ENCODE measurements at regions not wholly inside any gene's neighbourhood (a gene's known extent, or its start where the extent isn't known, plus 50 kb on each side); places are given as distances from the start of the nearest gene placed in this dataset.

DNA sequence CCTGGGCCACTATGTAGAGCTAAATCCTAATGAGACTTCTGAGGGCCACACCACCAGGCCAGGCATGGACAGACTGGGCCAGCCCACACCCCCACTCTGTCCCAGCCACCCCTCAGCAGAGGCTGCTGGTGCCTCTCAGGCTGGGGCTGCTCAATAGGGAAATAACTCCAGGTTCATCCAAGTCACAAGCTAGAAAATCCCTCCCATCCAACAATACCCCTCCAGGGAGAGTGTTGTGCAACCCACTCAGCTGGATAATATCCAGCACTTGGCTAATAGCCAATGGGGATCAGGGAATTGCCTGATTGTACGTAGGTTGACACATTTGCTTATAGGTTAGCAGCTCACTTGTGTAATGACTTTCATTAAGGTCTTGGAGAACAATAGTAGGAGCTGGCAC, 64.1 kb upstream of the WNT11 start:
- Histone ChIP-seq H3K27me3 (no peaks in the 10 kb centered on the region), H3K4me1 (no peaks in the 10 kb centered on the region), H3K36me3 (no peaks in the 10 kb centered on the region), H3K4me3 (ENCODE audit: low read depth, low read length) (no peak overlapping the region), H3K9me3 (no peaks in the 10 kb centered on the region)
- DNase-seq = no peak
- TF ChIP-seq, protein P1, sequence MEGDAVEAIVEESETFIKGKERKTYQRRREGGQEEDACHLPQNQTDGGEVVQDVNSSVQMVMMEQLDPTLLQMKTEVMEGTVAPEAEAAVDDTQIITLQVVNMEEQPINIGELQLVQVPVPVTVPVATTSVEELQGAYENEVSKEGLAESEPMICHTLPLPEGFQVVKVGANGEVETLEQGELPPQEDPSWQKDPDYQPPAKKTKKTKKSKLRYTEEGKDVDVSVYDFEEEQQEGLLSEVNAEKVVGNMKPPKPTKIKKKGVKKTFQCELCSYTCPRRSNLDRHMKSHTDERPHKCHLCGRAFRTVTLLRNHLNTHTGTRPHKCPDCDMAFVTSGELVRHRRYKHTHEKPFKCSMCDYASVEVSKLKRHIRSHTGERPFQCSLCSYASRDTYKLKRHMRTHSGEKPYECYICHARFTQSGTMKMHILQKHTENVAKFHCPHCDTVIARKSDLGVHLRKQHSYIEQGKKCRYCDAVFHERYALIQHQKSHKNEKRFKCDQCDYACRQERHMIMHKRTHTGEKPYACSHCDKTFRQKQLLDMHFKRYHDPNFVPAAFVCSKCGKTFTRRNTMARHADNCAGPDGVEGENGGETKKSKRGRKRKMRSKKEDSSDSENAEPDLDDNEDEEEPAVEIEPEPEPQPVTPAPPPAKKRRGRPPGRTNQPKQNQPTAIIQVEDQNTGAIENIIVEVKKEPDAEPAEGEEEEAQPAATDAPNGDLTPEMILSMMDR (IDR thresholded peaks at IDR 0.05; ENCODE audit: low read depth, low read length) = no peak

DNA sequence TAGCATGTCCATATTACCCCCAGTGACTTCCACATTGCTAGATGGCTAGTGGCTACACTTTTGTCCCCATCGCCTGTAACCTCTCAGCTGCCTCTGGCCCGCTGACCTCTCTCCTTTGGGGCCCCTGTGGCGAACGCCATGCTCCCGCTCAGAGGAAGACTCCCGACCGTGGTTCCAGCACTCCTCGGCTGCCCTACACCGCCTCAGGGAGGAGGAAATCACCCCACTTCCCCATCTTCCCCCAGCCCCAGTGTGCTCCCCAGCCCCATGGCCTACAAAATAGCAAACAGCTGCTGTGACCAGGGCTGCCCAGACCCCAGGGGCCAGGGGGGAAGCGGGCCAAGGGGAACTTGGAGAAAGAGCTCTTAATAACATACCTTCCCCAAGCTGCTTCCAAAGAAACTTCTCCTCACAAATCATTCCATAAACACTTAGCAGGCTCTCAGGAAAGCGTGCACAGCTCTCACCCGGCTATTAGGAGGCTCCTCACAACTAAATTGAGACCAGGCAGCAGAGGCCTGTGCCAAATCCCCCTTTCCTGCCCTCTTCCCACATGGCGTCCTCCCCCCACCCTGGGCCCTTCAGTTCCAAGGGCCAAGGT, 63.5 kb upstream of the WNT11 start:
- Histone ChIP-seq H3K36me3 (no peaks in the 10 kb centered on the region), H3K27me3 (no peaks in the 10 kb centered on the region), H3K4me3 (ENCODE audit: low read depth, low read length) (no peak overlapping the region), H3K4me1 (no peaks in the 10 kb centered on the region), H3K9me3 (no peaks in the 10 kb centered on the region)
- TF ChIP-seq, protein P1 (IDR thresholded peaks at IDR 0.05; ENCODE audit: low read depth, low read length) = no peak
- no peak for DNase-seq

DNA sequence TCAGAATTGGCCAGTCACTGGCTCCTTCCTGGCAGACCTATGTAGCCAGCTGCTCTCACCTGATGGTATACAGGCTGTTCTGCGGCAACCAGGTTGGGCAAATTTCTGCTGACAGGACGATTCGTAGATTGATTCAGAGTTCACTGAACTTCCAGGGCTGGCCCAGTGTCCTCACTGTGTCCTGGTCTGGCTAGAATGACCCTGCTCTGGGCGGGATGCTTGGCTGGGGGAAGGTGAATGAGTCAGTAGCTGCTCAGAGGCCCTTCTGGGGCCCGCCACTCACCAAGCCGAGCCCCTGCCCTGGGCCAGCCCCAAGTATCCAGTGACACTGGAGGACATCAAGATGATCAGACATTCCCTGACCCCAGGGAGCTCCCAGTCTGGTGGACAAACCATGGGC, 62.9 kb upstream of the WNT11 start:
- TF ChIP-seq, protein P1 (IDR thresholded peaks at IDR 0.05; ENCODE audit: low read depth, low read length) = no peak
- H3K36me3 ChIP-seq = no peaks in the 10 kb centered on the region
- H3K9me3 ChIP-seq = no peaks in the 10 kb centered on the region
- DNase-seq = no peak
- H3K4me1 ChIP-seq = no peaks in the 10 kb centered on the region
- no peaks in the 10 kb centered on the region for H3K27me3 ChIP-seq
- no peak overlapping the region for H3K4me3 ChIP-seq (ENCODE audit: low read depth, low read length)

DNA sequence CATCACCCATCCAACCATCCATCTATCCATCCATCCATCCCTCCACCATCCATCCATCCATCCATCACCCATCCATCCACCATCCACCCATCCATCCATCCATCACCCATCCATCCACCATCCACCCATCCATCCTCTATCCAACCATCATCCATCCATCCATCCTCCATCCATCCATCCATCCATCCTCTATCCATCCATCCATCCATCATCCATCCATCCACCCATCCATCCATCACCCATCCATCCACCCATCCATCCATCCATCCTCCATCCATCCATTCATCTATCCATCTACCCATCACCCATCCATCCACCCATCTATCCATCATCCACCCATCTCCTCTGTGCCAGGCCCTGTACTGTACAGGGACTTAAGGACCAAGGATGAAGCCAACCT, 62.2 kb upstream of the WNT11 start:
- TF ChIP-seq, protein P1 (IDR thresholded peaks at IDR 0.05; ENCODE audit: low read depth, low read length) = no peak
- H3K9me3 ChIP-seq = no peaks in the 10 kb centered on the region
- H3K4me1 ChIP-seq = no peaks in the 10 kb centered on the region
- H3K4me3 ChIP-seq (ENCODE audit: low read depth, low read length) = no peak overlapping the region
- no peaks in the 10 kb centered on the region for H3K27me3 ChIP-seq
- DNase-seq = no peak
- H3K36me3 ChIP-seq = no peaks in the 10 kb centered on the region

DNA sequence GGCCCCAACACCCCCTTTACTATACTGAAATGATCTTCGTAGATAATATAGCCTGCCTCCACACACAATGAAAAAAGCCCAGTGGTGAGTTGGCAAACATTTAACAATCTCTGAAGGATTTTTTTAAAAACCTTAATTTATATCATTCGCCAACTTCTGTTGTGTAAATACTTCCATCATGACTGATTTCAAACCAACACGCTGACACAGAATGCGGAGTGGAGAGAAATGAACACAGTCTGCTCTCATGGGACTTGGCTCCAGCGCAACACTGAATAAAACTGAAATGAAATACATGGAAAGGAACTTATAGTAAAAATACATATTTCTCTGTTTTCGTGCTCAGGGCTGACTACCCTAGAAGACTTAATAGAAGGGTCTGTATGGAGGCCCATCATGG, 61.3 kb upstream of the WNT11 start:
- Histone ChIP-seq H3K36me3 (no peaks in the 10 kb centered on the region), H3K4me3 (ENCODE audit: low read depth, low read length) (no peak overlapping the region), H3K9me3 (no peaks in the 10 kb centered on the region), H3K27me3 (no peaks in the 10 kb centered on the region), H3K4me1 (no peaks in the 10 kb centered on the region)
- DNase-seq = no peak
- TF ChIP-seq, protein P1 (IDR thresholded peaks at IDR 0.05; ENCODE audit: low read depth, low read length) = no peak

DNA sequence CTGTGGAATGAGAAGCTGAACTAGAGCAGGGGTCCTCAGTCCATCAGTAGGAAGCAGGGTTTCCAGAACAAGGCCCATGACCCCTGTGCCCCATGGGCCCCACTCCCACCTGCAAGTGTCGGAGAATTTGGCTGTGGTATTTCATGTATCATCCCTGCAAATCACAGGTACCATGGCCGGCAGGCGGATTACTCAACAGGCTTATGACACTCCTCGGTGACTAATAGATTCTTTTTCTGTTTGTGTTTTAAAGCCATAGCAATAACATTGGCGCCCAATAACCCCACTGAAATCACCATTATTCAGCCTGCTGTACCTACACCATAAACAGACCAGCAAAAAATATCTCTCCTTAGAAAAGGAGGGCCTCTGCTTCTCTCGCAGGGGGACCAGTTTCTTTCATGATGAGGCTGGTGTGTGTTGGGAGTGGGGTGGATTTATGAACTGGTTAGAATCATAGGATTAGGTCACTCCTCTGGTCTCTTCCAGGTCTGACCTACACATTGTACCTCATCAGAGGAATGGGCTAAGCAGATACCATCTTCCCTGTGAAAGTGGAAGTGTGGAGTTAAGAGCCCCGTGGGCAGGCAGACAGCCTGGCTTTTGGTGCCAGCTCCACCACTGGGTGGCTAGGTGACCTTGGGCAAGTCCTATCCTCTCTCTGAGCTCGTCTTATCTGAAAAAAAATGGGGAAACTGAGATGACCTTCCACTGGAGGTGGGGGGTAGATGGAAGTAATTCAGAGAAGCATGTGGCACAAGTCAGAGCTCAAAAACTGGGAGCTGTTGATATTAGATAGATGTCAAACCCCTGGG, 60.2 kb upstream of the WNT11 start:
- no peaks in the 10 kb centered on the region for H3K9me3 ChIP-seq
- DNase-seq = no peak
- no peaks in the 10 kb centered on the region for H3K4me1 ChIP-seq
- no peaks in the 10 kb centered on the region for H3K27me3 ChIP-seq
- H3K4me3 ChIP-seq (ENCODE audit: low read depth, low read length) = no peak overlapping the region
- H3K36me3 ChIP-seq = no peaks in the 10 kb centered on the region
- TF ChIP-seq, protein P1 (IDR thresholded peaks at IDR 0.05; ENCODE audit: low read depth, low read length) = no peak
